SKM-1 (cell line): ENCODE measurements at regions not wholly inside any gene's neighbourhood (a gene's known extent, or its start where the extent isn't known, plus 50 kb on each side); places are given as distances from the start of the nearest gene placed in this dataset.

Experiments used
- DNase-seq: peaks from one replicate; lab custom pipeline; 2025; ENCODE audit not compliant: unreplicated experiment; lab: John Stamatoyannopoulos, UW

DNA sequence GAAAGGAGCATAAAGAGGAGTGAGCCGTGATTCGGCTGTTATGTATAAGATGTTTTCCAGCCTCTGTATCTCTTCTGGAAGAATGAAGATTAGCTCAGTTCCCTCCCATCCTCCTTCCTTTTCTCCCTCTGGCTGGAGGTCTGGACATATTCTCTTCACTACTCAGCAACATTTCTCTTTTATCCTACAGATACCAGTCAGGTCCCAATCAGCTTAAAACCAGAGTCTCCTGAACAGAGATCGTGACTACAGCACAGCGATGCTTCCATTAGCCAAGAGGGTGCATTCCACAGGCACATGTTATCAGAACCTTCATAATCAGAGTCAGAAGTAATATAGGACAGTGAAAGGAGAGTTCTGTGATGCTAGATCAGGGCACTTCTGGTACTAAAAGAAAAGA lies 133.9 kb upstream of the SOX4 start:
- DNase-seq, result no peak

DNA sequence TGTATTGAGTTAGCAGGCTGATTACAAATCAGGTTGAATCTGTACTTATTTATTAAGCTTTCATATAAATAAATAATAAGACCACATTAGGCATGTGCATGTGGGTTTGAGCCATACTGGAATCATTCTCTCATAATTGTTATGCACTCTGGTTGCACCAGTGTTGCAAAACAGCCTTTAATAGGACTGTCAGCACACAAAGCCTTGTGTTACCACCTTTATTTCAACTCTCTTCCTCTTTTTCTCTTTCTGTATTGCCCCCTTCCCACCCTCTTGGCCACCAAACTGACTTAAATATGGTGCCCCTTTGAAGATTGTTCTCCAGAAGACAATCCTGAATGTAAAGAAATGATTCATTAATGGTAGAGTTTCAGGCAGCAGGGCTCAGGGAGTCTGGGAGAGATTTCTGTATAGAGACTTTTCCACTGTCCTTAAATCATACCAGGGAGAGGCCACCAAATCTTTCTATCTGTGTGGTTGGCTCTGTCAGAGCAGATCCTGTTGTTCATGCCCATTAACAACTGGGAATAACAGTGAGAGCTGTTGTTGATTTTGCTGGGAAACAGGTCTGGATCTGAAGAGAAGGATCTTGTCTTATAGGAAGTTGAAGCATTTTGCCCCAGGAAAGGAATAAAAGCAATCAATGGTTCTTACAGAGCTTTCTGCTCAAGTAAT lies 131.6 kb upstream of the SOX4 start:
- no peak for DNase-seq

DNA sequence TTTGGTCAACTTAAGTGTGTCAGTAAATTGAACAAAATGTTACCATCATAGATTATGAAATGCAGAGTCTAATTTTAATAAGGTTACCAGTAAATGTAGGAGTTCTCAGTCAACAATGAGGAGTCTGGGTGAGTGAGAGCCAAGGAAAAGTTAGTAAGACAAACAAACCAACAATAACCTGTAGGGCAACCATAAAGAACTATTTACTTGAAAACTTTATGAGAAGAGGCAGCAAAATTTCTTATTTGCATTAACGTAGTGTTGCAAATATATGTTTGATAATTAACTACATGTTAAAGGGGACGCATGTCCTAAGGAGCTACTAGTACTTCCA lies 131.1 kb upstream of the SOX4 start:
- DNase-seq, result no peak

DNA sequence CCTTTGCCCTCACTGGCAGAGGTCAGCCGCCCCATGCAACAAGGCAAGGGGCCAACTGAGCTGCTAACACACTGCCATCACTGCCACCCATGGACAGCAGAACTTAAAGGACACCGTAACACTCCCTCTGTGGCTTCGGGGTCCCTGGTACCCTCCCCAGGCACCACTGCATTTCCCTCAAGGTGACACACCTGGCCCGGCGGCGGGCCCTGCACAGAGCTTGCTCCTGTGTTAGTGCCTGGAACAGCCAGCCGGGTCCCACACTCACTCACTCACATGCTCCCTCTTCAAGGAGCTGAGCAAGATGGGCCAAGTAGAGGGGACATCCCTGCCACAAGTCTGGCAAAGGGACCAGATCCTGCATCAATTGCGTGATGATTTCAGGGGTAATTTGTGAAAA lies 126.5 kb upstream of the SOX4 start:
- DNase-seq, result no peak

DNA sequence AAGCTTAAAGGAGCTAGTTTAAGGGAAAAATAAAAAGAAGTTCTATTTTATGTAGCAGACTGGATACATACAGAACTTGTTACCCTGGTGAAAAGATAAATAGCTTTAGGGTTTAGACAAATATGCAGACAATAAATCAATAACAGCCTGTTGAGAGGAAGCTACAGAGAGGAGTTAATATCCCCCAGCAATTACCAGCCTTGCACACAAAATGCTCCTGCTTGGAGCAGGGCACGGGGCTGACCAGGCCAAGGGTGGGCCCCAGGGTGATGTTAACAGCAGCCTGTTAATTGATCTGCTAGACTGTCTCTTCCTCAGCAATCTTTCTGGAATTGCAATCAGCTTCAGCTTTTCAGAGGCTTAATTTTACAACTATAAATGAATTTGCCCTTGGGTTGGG lies 125.1 kb upstream of the SOX4 start:
- DNase-seq, result no peak

DNA sequence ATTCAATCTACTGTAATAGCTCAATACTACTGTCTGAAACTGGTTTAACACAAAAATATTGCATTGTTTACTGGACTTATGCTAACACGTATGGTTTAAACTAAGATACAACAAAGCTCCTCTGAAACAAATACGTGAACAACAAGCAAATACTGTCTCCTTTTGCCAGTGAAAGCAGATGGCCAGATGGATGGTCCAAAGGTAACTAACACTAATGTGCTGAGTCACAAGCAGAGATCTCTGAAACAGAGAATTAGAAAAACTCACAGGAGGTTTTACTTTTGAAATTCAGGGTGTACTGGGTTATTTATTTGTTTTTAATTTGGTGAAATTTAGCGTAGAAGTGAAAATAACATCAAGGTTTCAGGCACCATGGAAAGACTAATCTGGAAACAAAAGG lies 124.3 kb upstream of the SOX4 start:
- no peak for DNase-seq

DNA sequence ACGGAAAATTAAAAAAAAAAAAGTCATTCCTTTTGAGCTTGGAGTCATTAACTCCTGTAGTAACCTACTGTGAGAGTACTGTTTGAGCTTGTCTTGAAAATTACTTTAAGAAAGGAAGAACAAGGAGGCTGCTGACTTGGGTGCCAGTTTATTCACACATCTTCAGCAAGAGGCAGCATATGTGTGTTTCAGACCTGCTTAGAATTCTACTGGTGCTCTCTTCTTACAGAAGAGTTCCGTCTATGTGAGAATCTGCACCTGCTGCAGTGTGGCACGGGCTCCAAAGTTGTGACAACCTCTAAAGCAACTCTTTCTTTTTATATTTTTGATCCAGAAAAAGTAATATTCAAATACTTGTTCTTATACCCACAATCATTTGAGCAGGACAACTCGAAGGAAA lies 117.4 kb upstream of the SOX4 start:
- no peak for DNase-seq

DNA sequence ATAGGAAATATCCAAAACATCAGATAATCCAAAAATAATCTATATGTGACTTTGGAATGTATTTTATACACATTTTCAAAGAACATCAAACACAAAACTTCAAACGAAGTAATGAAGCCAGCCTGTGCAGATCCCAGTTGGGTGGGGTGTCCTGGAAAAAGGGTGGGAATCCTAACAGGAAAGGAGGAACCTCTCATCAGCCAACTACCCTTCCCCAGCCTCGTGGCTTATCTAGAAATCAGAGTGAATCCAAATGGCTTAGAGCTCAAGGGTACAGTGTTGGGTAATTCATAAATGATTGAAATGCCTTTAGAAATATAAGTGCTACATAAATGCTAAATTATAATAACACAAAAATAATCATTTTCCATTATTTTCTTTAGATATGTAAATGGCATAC lies 115.1 kb upstream of the SOX4 start:
- no peak for DNase-seq

DNA sequence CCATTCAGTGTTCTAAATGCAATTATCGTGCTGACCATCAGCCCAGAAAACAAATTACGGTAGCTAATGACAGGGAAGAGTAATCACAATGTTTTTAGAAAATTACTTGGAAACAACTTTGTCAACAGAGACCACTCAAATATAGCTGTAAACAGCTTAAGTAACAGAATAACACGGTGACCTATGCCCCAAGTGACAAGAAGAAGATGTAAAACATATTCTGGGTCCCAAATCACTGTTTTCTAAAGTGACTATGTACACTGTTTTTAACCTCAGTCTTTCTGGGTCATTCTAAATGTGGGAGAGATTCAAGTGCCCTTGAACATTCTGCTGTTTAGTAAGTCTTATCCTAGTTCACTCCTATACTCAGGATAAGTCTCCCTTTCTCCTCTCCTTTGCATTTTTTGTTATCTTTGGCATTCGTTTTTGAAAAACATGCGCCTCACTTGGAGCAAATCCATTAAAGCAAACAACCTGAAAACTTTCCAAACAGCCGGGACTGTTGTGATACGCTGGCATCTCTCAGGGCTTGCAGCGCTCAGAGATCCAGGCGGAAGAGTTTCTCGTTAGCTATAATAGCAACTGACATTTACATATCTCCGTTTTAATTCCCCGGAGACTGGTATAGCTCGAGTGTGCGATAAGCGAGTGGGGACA lies 114.5 kb upstream of the SOX4 start:
- DNase-seq, result no peak

DNA sequence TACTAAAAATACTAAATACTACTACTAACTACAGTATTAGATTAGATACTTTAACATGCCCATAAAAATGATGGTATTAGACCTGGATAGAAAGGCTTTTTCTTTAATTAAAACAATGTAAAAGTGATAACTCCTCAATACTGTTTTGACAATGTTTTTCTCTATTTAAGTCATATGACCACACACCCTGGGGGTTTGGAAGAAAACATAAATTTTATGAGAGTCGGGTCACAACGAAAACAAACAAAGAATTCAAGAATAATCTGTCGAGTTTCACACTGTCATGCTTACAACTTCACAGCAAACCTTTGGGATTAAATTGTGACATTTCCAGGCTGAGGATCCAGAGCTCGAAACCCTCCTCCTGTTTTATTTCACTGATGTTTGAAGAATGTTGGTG lies 107.4 kb upstream of the SOX4 start:
- DNase-seq, result no peak

DNA sequence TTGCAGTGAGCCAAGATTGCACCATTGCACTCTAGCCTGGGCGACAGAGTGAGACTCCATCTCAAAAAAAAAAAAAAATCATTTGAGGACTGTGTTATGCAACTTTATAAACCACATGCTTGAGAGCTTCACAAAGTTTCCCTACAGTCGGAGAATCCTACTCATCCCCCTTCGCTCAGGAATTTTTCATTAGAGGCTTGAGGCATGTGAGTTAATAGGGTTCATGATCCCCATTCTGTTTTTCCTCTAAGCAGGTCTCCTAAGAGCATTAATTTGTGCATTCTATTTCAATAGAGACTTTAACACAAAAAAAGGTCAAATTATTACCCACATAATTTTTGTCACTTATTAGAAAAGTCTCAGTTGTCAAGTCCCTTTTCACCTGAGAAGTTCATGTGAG lies 103.7 kb upstream of the SOX4 start:
- DNase-seq, result no peak

DNA sequence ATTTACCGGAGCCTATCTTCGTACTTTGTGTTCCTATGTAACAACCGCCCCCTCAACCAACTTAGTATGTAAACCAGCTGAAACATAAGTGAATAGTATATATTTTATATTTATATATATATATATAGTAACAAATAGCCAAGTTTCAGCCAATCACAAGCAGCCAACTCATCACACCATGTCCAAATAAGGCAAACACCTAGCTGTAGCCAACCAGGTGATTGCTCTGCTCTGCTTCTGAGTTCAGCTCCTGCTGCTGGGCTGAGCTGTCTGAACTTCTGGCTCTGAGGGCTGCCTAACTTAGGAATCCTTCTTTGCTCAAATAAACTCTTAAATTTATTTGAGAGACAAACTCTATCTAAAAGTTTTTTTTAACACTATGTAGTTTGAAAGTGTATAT lies 101.6 kb upstream of the SOX4 start:
- no peak for DNase-seq

DNA sequence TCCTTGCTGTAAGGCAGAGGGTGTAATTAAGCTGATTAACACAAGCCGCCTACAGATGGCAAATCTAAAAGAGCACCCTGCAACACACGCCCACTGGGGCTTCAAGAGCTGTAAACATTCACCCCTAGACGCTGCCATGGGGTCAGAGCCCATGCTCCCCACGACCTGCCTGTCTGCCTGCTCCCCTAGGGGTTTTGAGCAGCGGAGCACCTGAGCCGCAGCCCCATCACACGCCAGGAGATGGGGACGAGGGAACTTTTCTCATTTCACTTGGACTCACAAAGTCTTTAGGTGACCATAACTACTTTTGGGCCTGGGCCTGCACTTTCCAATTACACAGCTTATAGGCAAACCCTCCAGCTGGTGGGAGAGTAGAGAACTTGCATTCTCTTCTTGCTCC lies 99.0 kb upstream of the SOX4 start:
- no peak for DNase-seq

DNA sequence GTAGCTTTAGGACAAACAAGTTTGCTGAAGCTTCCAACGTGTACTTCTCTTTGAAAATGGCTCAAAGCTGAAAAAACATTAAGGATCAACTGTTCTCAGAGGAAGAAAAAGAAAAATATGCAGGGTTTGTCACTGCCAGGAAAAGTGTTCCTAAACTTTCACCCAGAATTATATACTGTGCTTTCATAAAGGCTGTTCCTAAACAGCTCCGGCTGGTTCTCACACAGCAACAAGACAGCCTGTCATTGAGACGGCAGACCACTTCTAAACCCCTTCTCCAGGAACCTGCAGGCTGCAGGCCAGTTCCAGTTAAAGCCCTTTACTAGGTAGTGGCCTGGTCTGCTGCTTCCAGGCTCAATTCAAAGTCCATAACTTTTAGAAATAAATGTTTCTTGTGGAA lies 97.4 kb upstream of the SOX4 start:
- DNase-seq, result no peak

DNA sequence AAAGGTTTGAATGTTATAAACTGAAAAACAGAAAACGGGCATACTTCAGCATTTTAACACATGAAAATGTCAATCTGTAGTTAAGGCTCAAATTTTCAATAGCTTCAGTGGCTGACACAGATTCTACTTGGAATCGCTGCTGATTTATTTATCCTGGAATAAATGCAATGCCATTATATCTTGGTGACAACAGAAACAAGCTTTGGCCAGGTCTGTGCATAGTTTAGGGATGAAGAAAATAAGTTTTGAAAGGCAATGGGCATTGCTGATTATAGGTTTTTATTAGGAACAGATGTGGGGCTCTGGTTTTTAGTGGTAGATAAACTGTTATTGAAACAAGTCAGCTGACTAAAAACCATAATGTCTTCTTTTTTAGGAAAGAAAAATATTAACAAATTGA lies 96.8 kb upstream of the SOX4 start:
- DNase-seq, result no peak

DNA sequence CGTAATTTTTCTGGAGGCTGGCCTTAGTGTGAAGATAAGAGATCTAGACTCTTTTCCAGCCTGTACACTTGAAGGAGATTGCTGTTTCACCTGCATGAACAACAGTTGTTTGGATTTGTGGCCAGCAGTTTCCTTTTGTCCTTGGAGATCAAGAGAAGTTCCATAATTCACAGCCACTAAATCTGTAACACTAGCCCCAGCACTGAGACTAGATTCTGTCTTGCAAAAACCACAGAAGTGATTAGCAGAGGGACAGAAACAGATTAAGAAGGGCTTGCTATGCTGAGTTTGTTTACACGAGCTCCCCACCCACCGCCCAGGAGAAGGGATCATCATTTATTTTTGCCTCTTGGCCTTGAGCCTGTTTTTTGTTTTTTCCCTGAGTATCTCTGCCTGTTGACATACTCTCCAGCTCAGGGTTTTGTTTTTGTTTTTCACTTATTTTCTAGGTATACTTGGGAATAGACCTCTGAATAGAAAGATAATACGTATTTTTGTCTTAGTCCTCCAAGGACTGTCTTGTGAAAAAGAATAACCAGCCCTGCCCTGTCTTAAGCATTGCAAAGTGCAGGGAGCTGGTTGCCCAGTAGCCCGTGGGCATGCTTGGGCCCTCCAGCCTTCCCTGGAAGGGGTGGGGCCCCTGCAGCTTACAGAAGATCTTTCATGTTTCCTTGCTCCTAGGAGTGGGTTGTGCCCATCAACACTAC lies 93.1 kb upstream of the SOX4 start:
- DNase-seq, result no peak

DNA sequence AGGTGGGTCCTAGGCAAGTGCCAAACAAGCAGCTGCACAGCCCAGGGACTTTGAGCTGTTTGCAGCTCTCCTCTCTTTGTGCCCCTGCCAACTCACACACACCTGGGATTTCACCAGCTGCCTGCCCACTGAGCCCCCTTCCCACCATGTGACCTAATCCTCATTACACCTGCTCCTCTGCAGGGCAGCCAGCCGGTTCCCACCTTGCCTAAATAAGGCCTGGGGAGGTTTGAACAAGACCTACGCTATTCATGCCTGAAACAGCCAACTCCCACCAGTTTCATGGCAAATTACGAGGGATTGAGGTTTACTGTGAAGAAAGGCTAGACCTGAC lies 92.6 kb upstream of the SOX4 start:
- no peak for DNase-seq

DNA sequence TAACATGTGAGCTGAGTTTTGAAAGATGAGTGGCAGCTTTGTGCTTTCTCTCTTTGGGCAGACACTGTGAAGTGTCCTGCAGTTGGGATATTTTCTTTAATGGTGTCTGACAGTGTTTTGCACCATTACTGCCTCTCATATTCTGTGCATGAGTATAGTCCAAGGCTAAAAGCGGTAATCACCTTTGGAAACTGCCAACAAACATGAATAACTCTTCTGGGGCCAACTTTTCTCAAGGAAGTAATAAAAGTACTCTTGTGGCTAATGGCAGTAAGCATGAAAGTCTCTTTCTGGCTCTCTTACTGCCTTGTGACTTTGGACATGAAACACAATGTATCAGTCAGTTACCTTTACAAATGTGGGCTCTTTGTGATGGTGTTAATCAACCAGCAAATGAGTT lies 91.7 kb upstream of the SOX4 start:
- no peak for DNase-seq

DNA sequence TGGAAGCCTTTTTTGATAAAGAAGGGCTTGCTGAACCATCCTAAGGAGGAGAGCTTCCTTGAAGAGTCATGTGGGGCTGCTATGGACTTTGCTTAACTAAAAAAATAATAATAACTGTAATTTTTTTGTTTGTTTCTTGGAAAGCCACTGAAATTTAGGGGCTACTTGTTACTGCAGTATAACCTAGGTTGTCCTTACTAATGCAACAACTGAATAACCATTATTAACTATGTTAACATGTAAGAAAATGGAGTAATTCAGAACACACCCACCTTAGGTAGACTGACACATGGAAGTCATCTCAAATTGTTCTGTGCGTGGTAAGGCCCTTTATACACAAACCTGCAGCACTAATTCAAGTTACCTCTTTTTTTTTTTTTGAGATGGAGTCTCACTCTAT lies 90.9 kb upstream of the SOX4 start:
- no peak for DNase-seq

DNA sequence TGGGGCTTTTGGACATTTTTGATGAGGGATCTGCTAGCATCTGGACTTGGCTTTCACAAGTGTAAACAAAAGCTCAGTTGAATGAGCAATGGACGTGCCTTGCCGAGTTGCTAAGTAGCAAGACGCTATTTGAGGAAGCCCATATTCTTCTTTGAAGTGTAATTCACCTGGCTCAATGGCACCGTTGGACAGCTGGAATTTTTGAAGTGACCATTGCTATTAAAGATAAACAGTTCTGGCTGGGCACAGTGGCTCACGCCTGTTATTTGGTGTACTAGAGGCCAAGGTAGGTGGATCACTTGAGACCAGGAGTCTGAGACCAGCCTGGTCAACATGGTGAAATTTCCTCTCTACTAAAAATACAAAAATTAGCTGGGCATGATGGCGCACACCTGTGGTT lies 88.8 kb upstream of the SOX4 start:
- DNase-seq, result no peak

DNA sequence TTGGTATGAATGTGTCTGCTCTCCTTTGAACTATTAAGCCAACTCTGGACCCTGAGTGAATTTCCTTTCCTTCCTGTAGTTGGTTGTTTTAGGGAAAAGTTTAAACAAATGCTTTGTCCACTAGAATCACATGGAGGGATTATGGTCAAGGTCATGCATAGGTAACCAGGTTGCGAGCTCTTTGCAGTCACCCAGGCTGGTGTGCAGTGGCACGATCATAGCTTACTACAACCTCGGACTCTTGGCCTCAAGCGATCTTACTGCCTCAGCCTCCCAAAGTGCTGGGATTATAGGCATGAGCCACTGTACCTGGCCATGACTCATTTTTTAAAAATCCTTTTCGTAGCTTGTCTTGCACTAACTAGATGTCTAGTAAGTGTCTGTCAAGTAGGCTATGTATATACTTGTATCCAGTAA lies 88.0 kb upstream of the SOX4 start:
- no peak for DNase-seq

DNA sequence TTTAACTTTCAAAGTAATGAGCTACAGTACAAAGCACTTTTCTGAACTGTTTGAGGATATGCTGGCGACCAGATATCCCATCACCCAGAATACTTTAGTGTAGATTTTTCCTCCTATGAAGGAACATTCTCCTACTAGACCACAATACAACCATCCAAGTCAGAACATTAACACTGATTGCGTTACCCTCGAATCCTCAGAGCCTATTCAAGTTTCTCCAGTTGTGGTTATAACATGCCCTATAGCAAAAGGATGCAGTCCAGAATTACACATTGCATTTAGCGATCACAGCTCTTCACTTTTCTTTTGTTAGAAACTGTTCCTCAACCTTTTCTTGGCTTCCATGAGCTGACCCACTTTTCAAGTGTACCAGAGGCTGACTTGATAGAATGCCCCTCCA lies 87.4 kb upstream of the SOX4 start:
- DNase-seq, result no peak

DNA sequence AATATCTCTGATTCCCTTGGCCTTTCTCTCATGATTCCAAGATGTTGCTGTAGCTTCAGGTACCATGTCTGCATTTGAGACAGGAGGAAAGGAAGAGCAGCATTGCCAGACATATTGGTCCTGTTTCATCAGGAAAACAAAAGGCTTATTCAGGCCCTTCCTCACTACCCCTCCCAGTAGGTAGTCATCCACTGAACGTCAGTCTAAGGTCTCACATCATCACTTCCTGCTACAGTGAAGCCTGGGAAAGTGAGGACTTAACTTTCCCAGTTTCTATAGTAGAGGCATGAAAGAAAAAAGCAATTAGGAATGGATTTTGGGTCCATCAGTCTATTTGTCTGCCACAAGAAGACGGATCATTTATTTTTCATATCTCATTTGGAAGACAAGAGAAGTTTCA lies 85.7 kb upstream of the SOX4 start:
- DNase-seq, result no peak
